Nephron progenitor cell (in vitro differentiated cells): ENCODE measurements at regions not wholly inside any gene's neighbourhood (a gene's known extent, or its start where the extent isn't known, plus 50 kb on each side); places are given as distances from the start of the nearest gene placed in this dataset.
A peak's percentile ranks its signal among the peaks of the same experiment; 100 is the strongest.

Source experiments
- DNase-seq: peaks from one replicate; pipeline ENCODE4 v3.0.0; 2021
- H3K27ac Mint-ChIP-seq: 2 replicates; pipeline ENCODE4 v1.8.0; 2021; ENCODE audit warnings: mild to moderate bottlenecking, moderate library complexity, mixed read lengths
- H3K27me3 Mint-ChIP-seq: 2 replicates; pipeline ENCODE4 v1.8.0; 2021; ENCODE audit warnings: mild to moderate bottlenecking, low read depth, mixed read lengths; ENCODE audit not compliant: poor library complexity
- H3K36me3 Mint-ChIP-seq: 2 replicates; pipeline ENCODE4 v1.8.0; 2021; ENCODE audit warnings: low read depth, mixed read lengths
- H3K4me1 Mint-ChIP-seq: 2 replicates; pipeline ENCODE4 v1.8.0; 2021; ENCODE audit warnings: mixed read lengths
- H3K4me3 Mint-ChIP-seq: 2 replicates; pipeline ENCODE4 v1.8.0; 2021; ENCODE audit warnings: mild to moderate bottlenecking, moderate library complexity, mixed read lengths
- H3K9me3 Mint-ChIP-seq: 2 replicates; pipeline ENCODE4 v1.8.0; 2021; ENCODE audit warnings: mild to moderate bottlenecking, moderate library complexity, mixed read lengths
- TF ChIP-seq, protein P1 (sequence below): fragments of 200-600 bp; sonication (generic); IDR thresholded peaks from 2 replicates; pipeline ENCODE4 v1.5.0; 2021; ENCODE audit warnings: antibody characterized with exemption

GRCh38 chr18:76619621-76620315 lies 124.7 kb upstream of the ZNF516 start:
- peaks cover 3% of the 10 kb centered on the region for H3K27me3 Mint-ChIP-seq
- H3K27ac Mint-ChIP-seq = peak overlapping the region; percentile 100
- TF ChIP-seq, protein P1, sequence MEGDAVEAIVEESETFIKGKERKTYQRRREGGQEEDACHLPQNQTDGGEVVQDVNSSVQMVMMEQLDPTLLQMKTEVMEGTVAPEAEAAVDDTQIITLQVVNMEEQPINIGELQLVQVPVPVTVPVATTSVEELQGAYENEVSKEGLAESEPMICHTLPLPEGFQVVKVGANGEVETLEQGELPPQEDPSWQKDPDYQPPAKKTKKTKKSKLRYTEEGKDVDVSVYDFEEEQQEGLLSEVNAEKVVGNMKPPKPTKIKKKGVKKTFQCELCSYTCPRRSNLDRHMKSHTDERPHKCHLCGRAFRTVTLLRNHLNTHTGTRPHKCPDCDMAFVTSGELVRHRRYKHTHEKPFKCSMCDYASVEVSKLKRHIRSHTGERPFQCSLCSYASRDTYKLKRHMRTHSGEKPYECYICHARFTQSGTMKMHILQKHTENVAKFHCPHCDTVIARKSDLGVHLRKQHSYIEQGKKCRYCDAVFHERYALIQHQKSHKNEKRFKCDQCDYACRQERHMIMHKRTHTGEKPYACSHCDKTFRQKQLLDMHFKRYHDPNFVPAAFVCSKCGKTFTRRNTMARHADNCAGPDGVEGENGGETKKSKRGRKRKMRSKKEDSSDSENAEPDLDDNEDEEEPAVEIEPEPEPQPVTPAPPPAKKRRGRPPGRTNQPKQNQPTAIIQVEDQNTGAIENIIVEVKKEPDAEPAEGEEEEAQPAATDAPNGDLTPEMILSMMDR = no peak
- no peaks in the 10 kb centered on the region for H3K36me3 Mint-ChIP-seq
- H3K9me3 Mint-ChIP-seq = no peaks in the 10 kb centered on the region
- peak; percentile 80 for DNase-seq
- H3K4me3 Mint-ChIP-seq = peak overlapping the region; percentile 81
- peaks cover 88% of the 10 kb centered on the region for H3K4me1 Mint-ChIP-seq

DNA sequence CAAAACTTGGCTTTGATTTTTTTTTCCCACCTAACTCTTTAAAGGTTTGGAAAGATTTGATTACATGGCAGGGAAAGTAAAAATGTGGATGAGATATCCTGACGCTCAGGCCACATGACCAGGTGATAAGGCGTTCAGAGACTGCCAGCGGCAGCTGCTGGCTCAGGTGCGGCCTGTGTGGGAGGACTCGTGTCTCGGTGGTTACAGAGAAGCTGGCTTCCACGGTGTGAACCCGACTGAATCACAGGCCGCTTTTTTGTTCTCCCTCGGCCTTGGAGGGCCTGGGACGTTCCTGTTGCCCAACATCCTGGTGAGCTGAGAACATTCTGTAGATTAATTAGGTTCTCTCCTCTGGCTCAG lies 124.2 kb upstream of the ZNF516 start:
- Mint-ChIP-seq H3K9me3 (no peaks in the 10 kb centered on the region), H3K4me1 (peaks cover 88% of the 10 kb centered on the region), H3K36me3 (no peaks in the 10 kb centered on the region), H3K4me3 (peak overlapping the region; percentile 81), H3K27ac (peak overlapping the region; percentile 100), H3K27me3 (peaks cover 3% of the 10 kb centered on the region)
- peak; percentile 30 for DNase-seq
- TF ChIP-seq, protein P1 = no peak

GRCh38 chr18:76618721-76619120 lies 123.7 kb upstream of the ZNF516 start:
- Mint-ChIP-seq H3K4me3 (peak overlapping the region; percentile 81), H3K27me3 (no peaks in the 10 kb centered on the region), H3K27ac (peak overlapping the region; percentile 100), H3K36me3 (no peaks in the 10 kb centered on the region), H3K9me3 (peaks cover under 1% of the 10 kb centered on the region), H3K4me1 (peaks cover 86% of the 10 kb centered on the region)
- TF ChIP-seq, protein P1 = no peak
- DNase-seq = no peak

GRCh38 chr18:76616373-76616772 lies 121.3 kb upstream of the ZNF516 start:
- peaks cover 75% of the 10 kb centered on the region for H3K4me1 Mint-ChIP-seq
- H3K27ac Mint-ChIP-seq = no peak overlapping the region
- H3K9me3 Mint-ChIP-seq = peaks cover 7% of the 10 kb centered on the region
- TF ChIP-seq, protein P1 = no peak
- no peaks in the 10 kb centered on the region for H3K36me3 Mint-ChIP-seq
- DNase-seq = no peak
- peaks cover 2% of the 10 kb centered on the region for H3K27me3 Mint-ChIP-seq
- H3K4me3 Mint-ChIP-seq = no peak overlapping the region

DNA sequence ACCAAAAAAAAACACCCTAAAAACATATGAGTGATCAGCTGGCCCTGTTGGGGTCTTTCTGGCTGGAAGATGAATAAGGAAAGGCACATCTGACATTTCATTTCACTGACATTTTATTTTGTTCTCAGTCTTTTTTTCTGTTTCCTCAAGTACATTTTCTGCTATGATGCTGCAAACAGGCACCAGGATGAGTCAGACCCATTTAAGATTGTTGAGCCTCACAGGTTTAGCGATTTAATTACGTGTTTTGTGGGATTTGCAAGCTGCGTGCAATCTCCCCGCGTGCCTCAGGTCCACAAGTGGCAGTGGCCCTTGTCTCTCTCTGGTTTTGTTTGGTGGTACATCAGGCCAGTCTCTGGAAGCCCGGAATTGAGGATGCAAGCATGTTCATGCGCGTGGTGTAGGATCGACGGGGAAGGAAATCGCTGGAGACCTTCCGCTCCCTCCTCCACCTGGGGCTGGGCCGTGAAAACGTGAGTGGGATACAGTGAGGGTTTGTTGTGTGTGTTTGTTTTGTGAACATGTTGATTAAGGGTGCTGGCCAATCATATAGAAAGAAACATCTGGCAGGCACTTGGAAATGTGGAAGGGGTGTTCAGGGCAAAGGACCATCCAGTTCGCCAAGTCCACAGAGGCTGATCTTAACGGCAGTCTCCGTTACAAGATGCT lies 120.2 kb upstream of the ZNF516 start:
- no peaks in the 10 kb centered on the region for H3K36me3 Mint-ChIP-seq
- H3K4me1 Mint-ChIP-seq = peaks cover 75% of the 10 kb centered on the region
- no peak overlapping the region for H3K4me3 Mint-ChIP-seq
- TF ChIP-seq, protein P1 = no peak
- no peak for DNase-seq
- H3K27ac Mint-ChIP-seq = no peak overlapping the region
- peaks cover 7% of the 10 kb centered on the region for H3K9me3 Mint-ChIP-seq
- H3K27me3 Mint-ChIP-seq = peaks cover 7% of the 10 kb centered on the region

- Mint-ChIP-seq H3K9me3 (peaks cover 7% of the 10 kb centered on the region), H3K27ac (no peak overlapping the region), H3K4me3 (no peak overlapping the region)
Measured at GRCh38 chr18:76613755-76614120, 118.7 kb upstream of the ZNF516 start.

More at GRCh38 chr18:76613755-76614120, 118.7 kb upstream of the ZNF516 start:
- H3K27me3 Mint-ChIP-seq = peaks cover 7% of the 10 kb centered on the region
- H3K4me1 Mint-ChIP-seq = peaks cover 62% of the 10 kb centered on the region
- TF ChIP-seq, protein P1 = no peak
- no peak for DNase-seq
- no peaks in the 10 kb centered on the region for H3K36me3 Mint-ChIP-seq
